HepG2 (cell line): ENCODE measurements at regions not wholly inside any gene's neighbourhood (a gene's known extent, or its start where the extent isn't known, plus 50 kb on each side); places are given as distances from the start of the nearest gene placed in this dataset.

Source experiments
- ATAC-seq: fragments of 200-7000 bp; cut with Tn5 transposase; 3 replicates; pipeline ENCODE4 v1.9.1; 2020; ENCODE audit warnings: mild to moderate bottlenecking, moderate library complexity
- BruUV-seq: library from RNA; stranded (reverse); fragments of 400-500 nt; replicated peaks from 2 replicates; lab custom pipeline; 2021; lab: Mats Ljungman, UMichigan
- CTCF ChIA-PET: fragments of 300-600 bp; formaldehyde crosslinking; extraction: SDS; loops from one replicate; lab custom pipeline; 2021; ENCODE audit warnings: low total read pairs, inconsistent platforms, low intra/inter-chr PET ratio; lab: Yijun Ruan, JAX
- POLR2A ChIA-PET: fragments of 350-600 bp; sonication (Branson Sonifier 250); formaldehyde crosslinking; loops from one replicate; lab custom pipeline; 2020; ENCODE audit warnings: antibody characterized with exemption, inconsistent platforms; lab: Yijun Ruan, JAX
- DNase-seq: peaks from one replicate; pipeline ENCODE4 v3.0.0-alpha.2; 2015; ENCODE audit warnings: low spot score
- FAIRE-seq: peaks from 3 replicates; lab custom pipeline; 2011; peaks lifted over from hg19 to GRCh38; lab: Jason Lieb, UNC
- H2AFZ ChIP-seq: one replicate; pipeline ENCODE4 v1.6.1; 2011; ENCODE audit warnings: low read length, inconsistent platforms
- H3K27ac ChIP-seq: fragments of 300-600 bp; 3 replicates; pipeline ENCODE4 v1.8.0; 2011; ENCODE audit warnings: mixed run types, mild to moderate bottlenecking, mixed read lengths, low read length, inconsistent platforms; ENCODE audit not compliant: insufficient read depth; ENCODE audit errors: extremely low read length
- H3K27me3 ChIP-seq, 2 experiments: fragments of 200-600 bp in 1 of 2; 2 replicates in 1 of 2; 3 replicates in 1 of 2; pipeline versions ENCODE4 v1.6.0 to v1.8.0; 2011; ENCODE audit warnings: low read length in 2 of 2, mild to moderate bottlenecking in 2 of 2, moderate library complexity in 2 of 2, inconsistent platforms in 1 of 2; ENCODE audit not compliant: insufficient read depth in 2 of 2, control insufficient read depth in 1 of 2
- H3K36me3 ChIP-seq, 2 experiments: fragments of 200-600 bp in 1 of 2; replicated peaks in 1 of 2; 2 replicates in 1 of 2; 3 replicates in 1 of 2; pipeline versions ENCODE4 v1.5.1 to v1.8.0; 2011; ENCODE audit warnings: low read length in 2 of 2, inconsistent platforms in 1 of 2; ENCODE audit not compliant: insufficient read depth in 2 of 2, control insufficient read depth in 1 of 2
- H3K4me1 ChIP-seq: 2 replicates; pipeline ENCODE4 v1.5.1; 2012; ENCODE audit warnings: low read length, inconsistent platforms; ENCODE audit not compliant: insufficient read depth
- H3K4me2 ChIP-seq: 2 replicates; pipeline ENCODE4 v1.6.0; 2011; ENCODE audit warnings: low read depth, low read length, inconsistent platforms
- H3K4me3 ChIP-seq, 3 experiments: fragments of 200-600 bp in 1 of 3; sonication (generic), shearing (Covaris generic) in 1 of 3; replicated peaks in 1 of 3; 2 replicates each; pipeline ENCODE4 v1.5.1; 2011 to 2016; ENCODE audit warnings: low read length in 3 of 3, inconsistent platforms in 2 of 3, low read depth in 2 of 3, mild to moderate bottlenecking in 2 of 3, control low read depth in 1 of 3, mixed read lengths in 1 of 3; ENCODE audit not compliant: insufficient read depth in 1 of 3
- H3K79me2 ChIP-seq: one replicate; pipeline ENCODE4 v1.6.1; 2011; ENCODE audit warnings: low read length, inconsistent platforms; ENCODE audit not compliant: insufficient read depth
- H3K9ac ChIP-seq: 2 replicates; pipeline ENCODE4 v1.6.0; 2011; ENCODE audit warnings: mild to moderate bottlenecking, low read depth, low read length, inconsistent platforms; ENCODE audit not compliant: insufficient read depth
- H3K9me3 ChIP-seq: 2 replicates; pipeline ENCODE4 v1.5.1; 2012; ENCODE audit warnings: mild to moderate bottlenecking, low read length
- H4K20me1 ChIP-seq: 2 replicates; pipeline ENCODE4 v1.6.0; 2011; ENCODE audit warnings: inconsistent platforms, mild to moderate bottlenecking, low read length, moderate library complexity; ENCODE audit not compliant: insufficient read depth
- ATF5 ChIP-seq: sonication (generic); formaldehyde crosslinking; IDR thresholded peaks from 2 replicates; pipeline ENCODE4 v1.4.0; 2020; ENCODE audit warnings: mild to moderate bottlenecking, low read depth, missing genetic modification reagents
- CBX2 ChIP-seq, 2 experiments: fragments of 200-600 bp in 1 of 2; sonication (generic); formaldehyde crosslinking in 1 of 2; IDR thresholded peaks; 2 replicates each; pipeline versions ENCODE4 v1.7.0 to v1.8.1; 2018 to 2022; ENCODE audit warnings: low read depth in 2 of 2, low read length in 1 of 2, mild to moderate bottlenecking in 1 of 2, missing genetic modification reagents in 1 of 2
- GMEB1 ChIP-seq: sonication (generic); formaldehyde crosslinking; IDR thresholded peaks from 2 replicates; pipeline ENCODE4 v1.5.1; 2020; ENCODE audit warnings: missing genetic modification reagents, mild to moderate bottlenecking, borderline replicate concordance
- GTF2F1 ChIP-seq: fragments of 150-350 bp; IDR thresholded peaks from 2 replicates; pipeline ENCODE4 v1.6.1; 2014; ENCODE audit warnings: low read length
- HIC2 ChIP-seq: sonication (generic); formaldehyde crosslinking; IDR thresholded peaks from 2 replicates; pipeline ENCODE4 v1.9.0; 2022; ENCODE audit warnings: low read depth, missing genetic modification reagents
- IRF9 ChIP-seq: sonication (generic); formaldehyde crosslinking; IDR thresholded peaks from 2 replicates; pipeline ENCODE4 v1.8.0; 2022; ENCODE audit warnings: missing genetic modification reagents, mild to moderate bottlenecking, borderline replicate concordance
- LCORL ChIP-seq, 2 experiments: fragments of 450-650 bp in 1 of 2; sonication (generic) in 1 of 2; formaldehyde crosslinking in 1 of 2; IDR thresholded peaks; 2 replicates each; pipeline versions ENCODE4 v1.5.0 to v1.6.1; 2017 to 2020; ENCODE audit warnings: antibody characterized with exemption in 1 of 2, missing genetic modification reagents in 1 of 2
- MATR3 ChIP-seq: sonication (generic); formaldehyde crosslinking; IDR thresholded peaks from 2 replicates; pipeline ENCODE4 v1.4.0; 2020; ENCODE audit warnings: missing genetic modification reagents
- ZIK1 ChIP-seq: sonication (generic); formaldehyde crosslinking; IDR thresholded peaks from 2 replicates; pipeline ENCODE4 v1.5.0; 2020; ENCODE audit warnings: mild to moderate bottlenecking, low read depth, missing genetic modification reagents, borderline replicate concordance
- ZNF382 ChIP-seq: sonication (generic); formaldehyde crosslinking; IDR thresholded peaks from 2 replicates; pipeline ENCODE4 v1.5.0; 2020; ENCODE audit warnings: missing genetic modification reagents, mild to moderate bottlenecking, borderline replicate concordance
- ZNF574 ChIP-seq: sonication (generic); formaldehyde crosslinking; IDR thresholded peaks from 2 replicates; pipeline ENCODE4 v1.4.0; 2020; ENCODE audit warnings: missing genetic modification reagents
- ZNF772 ChIP-seq: sonication (generic); formaldehyde crosslinking; IDR thresholded peaks from 2 replicates; pipeline ENCODE4 v1.5.0; 2020; ENCODE audit warnings: mild to moderate bottlenecking, missing genetic modification reagents
- WGBS: methylation state at CpG from one replicate; pipeline ENCODE4 v1.1.6; 2017; ENCODE audit warnings: low lambda C conversion rate; 5-methylcytosine and 5-hydroxymethylcytosine counted together
- in situ Hi-C: cut with HindIII; loops from 2 replicates; pipeline ENCODE4 v1.10.0; 2017; ENCODE audit warnings: low pct_unique_long_range_greater_than_20kb; ENCODE audit not compliant: extremely low pct_ligation_motif_present
- intact Hi-C: fragments of 100-400 bp; cut with micrococcal nuclease; formaldehyde crosslinking; loops from one replicate; pipeline ENCODE4 v1.10.0; 2022; ENCODE audit not compliant: unreplicated experiment

- TF ChIP-seq IRF9 (CRISPR knock-in tag): no peak
Observed at GRCh38 chr4:92059615-92060014, 244.2 kb upstream of the GRID2 start (continued).

GRCh38 chr4:92060333-92060732 is 243.4 kb upstream of the GRID2 start:
- in situ Hi-C loops: no loop called here
- no peaks in the 10 kb centered on the region for H3K36me3 ChIP-seq
- no peak for FAIRE-seq
- H2AFZ ChIP-seq: no peak overlapping the region
- H3K4me3 ChIP-seq: no peak overlapping the region
- no peaks in the 10 kb centered on the region for H3K4me1 ChIP-seq
- no peak overlapping the region for H3K27ac ChIP-seq
- intact Hi-C loops: no loop called here
- DNase-seq: no peak
- no peaks in the 10 kb centered on the region for H3K79me2 ChIP-seq
- no peaks in the 10 kb centered on the region for H4K20me1 ChIP-seq
- H3K9ac ChIP-seq: no peak overlapping the region
- no peak for ATAC-seq
- no TSS peak for BruUV-seq
- CTCF ChIA-PET: no interaction called here
- no peaks in the 10 kb centered on the region; a peak in 1 of 5 replicates for H3K27me3 ChIP-seq
- no peak overlapping the region for H3K4me2 ChIP-seq
- peaks cover 10% of the 10 kb centered on the region for H3K9me3 ChIP-seq
- POLR2A ChIA-PET: no interaction called here
- whole genome bisulfite sequencing: 0% methylated on average over 2 of the region's 2 CpGs
- TF ChIP-seq ZNF574 (CRISPR knock-in tag) (no peak), ZNF772 (CRISPR knock-in tag) (no peak), ATF5 (no peak), ZIK1 (no peak), GTF2F1 (no peak), ZNF382 (no peak), HIC2 (no peak), GMEB1 (CRISPR knock-in tag) (no peak), MATR3 (CRISPR knock-in tag) (no peak), CBX2 (IDR thresholded peaks at IDR 0.05; ENCODE audit: low read depth, low read length) (no peak), CBX2 (CRISPR knock-in tag; IDR thresholded peaks at IDR 0.05; ENCODE audit: low read depth) (no peak), LCORL (IDR thresholded peaks at IDR 0.05) (no peak), LCORL (CRISPR knock-in tag; IDR thresholded peaks at IDR 0.05) (no peak)
